Keratinocyte (primary cell): ENCODE measurements at regions not wholly inside any gene's neighbourhood (a gene's known extent, or its start where the extent isn't known, plus 50 kb on each side); places are given as distances from the start of the nearest gene placed in this dataset.

Experiments
- EZH2 ChIP-seq: IDR thresholded peaks from one replicate; pipeline ENCODE4 v1.6.1; 2012; ENCODE audit warnings: inconsistent platforms, mild to moderate bottlenecking, low read length, moderate library complexity
- TF ChIP-seq, protein P1 (sequence below), 3 experiments: IDR thresholded peaks in 1 of 3; conservative IDR thresholded peaks in 1 of 3; optimal IDR thresholded peaks in 1 of 3; 2 replicates in 2 of 3; 3 replicates in 1 of 3; pipeline versions ENCODE3 to v1.5.1; 2011; ENCODE audit warnings: low read length in 3 of 3, mild to moderate bottlenecking in 3 of 3, moderate library complexity in 2 of 3, control low read depth in 1 of 3, inconsistent platforms in 1 of 3; ENCODE audit not compliant: insufficient read depth in 2 of 3; ENCODE audit errors: extremely low read depth in 1 of 3

DNA sequence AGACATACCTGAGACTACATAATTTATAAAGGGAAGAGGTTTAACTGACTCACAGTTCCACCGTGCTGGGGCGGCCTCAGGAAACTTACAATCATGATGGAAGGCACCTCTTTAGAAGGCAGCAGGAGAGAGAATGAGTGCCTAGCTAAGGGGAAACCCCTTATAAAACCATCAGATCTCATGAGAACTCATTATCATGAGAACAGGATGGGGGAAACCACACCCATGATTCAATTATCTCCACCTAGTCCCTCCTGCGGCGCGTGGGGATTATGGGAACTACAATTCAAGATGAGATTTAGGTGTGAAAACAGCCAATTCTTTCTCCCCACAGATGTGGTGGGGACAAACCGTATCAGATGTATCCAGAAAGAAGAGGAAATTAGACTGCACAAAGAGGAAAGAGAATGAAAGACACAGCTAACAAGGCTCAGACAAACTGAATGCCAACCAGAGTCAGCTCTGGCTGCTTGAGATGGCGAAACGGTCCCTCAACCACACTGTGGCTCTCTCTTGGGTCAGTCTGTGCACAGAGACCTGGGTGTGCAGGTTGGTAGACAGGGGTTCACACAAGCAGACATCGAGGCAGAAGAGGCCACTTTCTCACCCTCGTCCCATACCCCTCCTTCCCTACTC, 375.6 kb downstream of the SFMBT2 start:
- TF ChIP-seq EZH2 = no peak
- TF ChIP-seq, protein P1, sequence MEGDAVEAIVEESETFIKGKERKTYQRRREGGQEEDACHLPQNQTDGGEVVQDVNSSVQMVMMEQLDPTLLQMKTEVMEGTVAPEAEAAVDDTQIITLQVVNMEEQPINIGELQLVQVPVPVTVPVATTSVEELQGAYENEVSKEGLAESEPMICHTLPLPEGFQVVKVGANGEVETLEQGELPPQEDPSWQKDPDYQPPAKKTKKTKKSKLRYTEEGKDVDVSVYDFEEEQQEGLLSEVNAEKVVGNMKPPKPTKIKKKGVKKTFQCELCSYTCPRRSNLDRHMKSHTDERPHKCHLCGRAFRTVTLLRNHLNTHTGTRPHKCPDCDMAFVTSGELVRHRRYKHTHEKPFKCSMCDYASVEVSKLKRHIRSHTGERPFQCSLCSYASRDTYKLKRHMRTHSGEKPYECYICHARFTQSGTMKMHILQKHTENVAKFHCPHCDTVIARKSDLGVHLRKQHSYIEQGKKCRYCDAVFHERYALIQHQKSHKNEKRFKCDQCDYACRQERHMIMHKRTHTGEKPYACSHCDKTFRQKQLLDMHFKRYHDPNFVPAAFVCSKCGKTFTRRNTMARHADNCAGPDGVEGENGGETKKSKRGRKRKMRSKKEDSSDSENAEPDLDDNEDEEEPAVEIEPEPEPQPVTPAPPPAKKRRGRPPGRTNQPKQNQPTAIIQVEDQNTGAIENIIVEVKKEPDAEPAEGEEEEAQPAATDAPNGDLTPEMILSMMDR (optimal IDR thresholded peaks at IDR 0.05 in 1 of 3, IDR thresholded peaks at IDR 0.05 in 1 of 3, conservative IDR thresholded peaks at IDR 0.05 in 1 of 3; ENCODE audit: extremely low read depth in 1 of 3, insufficient read depth in 2 of 3, low read length in 3 of 3) = no peak
